Femur (tissue), 1 donor: ENCODE measurements at regions not wholly inside any gene's neighbourhood (a gene's known extent, or its start where the extent isn't known, plus 50 kb on each side); places are given as distances from the start of the nearest gene placed in this dataset.
A peak's percentile ranks its signal among the peaks of the same experiment; 100 is the strongest.
"Not testable (repeated sequence)": the region's sequence is repeated elsewhere in the genome, so short reads cannot be mapped to it uniquely, and the experiment has no call there.

Experiments used
- DNase-seq: peaks from one replicate; pipeline ENCODE4 v3.0.0-alpha.2; 2017

DNA sequence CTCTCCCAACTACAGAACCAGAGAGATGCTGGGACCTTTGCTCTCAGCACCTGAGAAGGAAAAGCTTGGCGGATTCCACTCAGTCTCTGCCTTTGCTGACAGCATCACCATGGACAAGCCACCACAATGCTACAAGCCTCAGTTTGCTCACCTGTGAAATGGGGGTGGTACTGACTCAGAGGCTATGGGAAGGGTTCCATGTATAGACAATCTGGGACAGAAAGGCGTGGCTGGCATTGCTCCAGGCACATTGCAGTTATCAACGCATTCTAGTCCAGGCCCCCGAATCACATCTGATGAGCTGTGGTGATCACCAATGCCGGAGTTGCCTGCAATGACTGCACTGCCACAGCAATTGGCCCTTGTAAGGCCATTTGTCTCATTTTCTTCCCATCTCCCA, 72.6 kb downstream of the ISX start:
- no peak for DNase-seq

- no peak for DNase-seq
These were observed 75.2 kb downstream of the ISX start for GRCh38 chr22:35140879-35141745.

DNA sequence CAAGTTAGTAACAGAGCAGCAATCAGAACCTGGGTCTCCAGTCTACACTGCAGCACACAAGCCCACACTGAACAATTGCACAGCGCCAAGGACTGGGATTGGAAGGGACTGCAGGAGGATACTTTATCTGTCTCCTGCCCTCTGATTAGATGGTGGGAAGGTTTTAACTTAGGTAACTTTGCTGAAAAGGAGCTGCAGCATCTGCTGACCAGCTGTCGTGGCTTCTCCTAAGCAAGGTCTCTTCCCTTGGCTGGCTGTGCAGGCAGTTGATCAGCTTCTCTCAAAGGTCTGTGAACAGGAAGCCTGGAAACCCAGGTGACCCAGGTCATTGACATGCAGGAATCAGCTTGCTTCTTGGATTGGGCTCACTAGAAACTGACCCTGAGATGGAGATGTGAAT, 82.4 kb downstream of the ISX start:
- no peak for DNase-seq

GRCh38 chr22:35148866-35149548, 83.0 kb downstream of the ISX start:
- DNase-seq = no peak

- peak; percentile 75 for DNase-seq
These were observed 84.5 kb downstream of the ISX start for GRCh38 chr22:35150183-35151107.

DNA sequence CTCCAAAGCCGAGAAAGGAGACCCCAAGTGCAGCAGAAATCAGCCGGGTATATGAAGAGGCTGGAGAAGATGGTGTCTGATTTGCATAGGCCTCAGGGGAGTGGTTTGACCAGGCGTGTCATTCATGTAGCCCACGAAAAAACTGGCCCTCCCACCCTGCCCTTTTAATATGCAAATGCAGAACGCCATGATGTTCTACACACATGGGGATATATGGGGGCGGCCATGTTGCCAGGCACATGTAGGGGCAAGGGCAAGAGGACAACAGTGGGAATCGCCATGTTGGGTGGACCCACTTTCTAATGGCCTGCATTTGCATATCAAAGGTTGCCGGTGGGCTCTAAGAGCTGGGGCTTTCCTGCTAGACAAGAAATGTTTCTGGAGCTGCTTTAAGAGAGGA, 86.4 kb downstream of the ISX start:
- DNase-seq = no peak

- peak; percentile 61 for DNase-seq
These were observed 89.0 kb downstream of the ISX start for GRCh38 chr22:35154937-35155387.

- DNase-seq = no peak
These were observed 89.6 kb downstream of the ISX start for GRCh38 chr22:35155403-35156025.

DNA sequence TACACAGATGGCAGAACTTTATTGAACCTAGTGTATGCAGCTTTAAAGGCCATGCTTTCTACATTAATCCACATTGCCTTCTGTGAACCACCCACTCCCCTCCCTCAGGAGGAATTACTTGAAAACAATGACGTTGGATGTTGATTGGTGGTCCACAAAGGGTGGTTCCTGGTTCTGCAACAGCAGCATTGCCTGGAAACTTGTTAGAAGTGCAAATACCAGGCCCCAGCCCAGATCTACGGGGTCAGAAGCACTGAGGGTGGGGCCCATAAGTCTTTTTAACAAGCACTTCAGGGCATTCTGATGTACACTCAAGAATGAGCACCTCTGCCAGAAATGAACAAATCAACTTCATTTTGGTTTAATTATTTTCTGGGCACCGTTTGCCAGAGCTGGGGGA, 91.0 kb downstream of the ISX start:
- DNase-seq = no peak

DNA sequence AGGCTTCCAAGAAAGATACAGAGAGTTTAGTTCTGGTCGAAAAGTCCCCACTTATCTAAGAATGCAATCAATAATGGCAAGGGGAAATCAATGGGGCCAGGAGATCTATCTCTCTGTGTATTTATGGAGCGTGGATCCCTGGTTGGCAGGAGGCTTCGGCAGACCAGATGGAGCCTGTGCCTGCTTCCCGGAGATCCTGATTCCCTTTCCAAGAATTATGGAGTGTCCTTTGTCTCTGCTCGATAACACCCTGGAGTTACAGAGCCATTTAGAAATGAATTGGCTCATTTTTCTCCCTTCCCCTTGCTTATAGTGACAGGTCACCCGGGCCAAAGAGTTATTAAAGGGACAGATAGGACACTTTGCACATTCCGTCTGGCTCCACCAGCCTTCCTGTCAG, 92.4 kb downstream of the ISX start:
- DNase-seq = no peak

GRCh38 chr22:35159343-35159742, 93.4 kb downstream of the ISX start:
- no peak for DNase-seq

DNA sequence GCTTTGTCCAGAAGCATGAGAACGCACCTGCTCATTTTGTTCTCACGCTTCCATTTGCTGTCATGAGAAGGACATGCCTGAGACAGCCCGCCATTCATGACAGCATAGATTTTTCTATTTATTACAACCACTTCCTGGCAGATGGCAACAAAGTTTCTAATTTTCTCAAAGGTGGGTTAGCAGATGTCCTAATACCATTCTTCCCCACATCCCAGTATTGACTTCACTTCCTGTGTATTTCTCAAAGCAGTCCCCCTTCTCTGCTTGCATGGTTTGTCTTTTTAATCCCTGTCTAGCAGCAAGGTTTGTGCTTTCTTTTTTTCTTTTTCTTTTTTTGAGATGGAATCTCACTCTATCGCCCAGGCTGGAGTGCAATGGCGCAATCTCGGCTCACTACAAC, 94.3 kb downstream of the ISX start:
- no peak for DNase-seq

GRCh38 chr22:35165896-35166295, 91.4 kb upstream of the HMGXB4 start:
- not testable (repeated sequence) for DNase-seq

- no peak for DNase-seq
These were observed 86.3 kb upstream of the HMGXB4 start for GRCh38 chr22:35170716-35171697.

DNA sequence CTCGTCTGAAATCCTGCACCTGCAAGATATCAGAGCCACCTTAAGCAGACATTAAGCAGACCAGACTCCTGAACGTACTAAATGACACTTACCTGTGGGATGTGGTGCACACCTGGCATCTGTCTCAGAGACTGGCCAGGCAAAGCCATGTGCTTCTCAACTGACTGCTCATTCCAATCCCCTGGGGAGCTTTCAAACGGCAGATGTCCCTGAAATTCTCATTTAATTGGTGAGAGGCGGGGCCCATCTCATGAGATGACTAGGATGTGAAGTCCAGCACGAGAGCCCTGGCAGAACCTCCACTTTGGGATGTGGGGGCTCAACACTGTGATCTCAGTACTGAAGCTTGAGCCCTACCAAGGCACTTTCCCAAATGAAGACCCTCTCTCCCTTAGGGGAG, 84.9 kb upstream of the HMGXB4 start:
- no peak for DNase-seq

DNA sequence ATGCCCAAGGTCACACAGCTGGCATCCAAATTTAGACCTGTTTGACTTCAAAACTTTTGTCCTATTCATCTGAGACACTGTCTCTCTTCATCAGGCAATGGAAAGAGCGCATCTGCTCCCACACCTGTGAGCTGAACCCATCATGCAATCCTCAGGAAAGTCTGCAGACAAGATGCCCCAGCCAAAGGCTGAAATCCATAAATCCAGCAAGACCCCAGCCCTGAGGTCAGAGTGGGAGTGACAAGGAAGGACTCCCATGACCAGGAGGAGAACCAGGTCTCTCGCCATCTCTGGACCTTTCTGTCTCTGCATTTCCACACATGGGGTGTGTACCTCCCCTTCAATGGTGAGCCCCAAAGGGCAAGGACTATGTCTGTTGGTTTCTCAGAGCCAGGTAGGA, 83.6 kb upstream of the HMGXB4 start:
- no peak for DNase-seq

- DNase-seq = no peak
These were observed 82.8 kb upstream of the HMGXB4 start for GRCh38 chr22:35174401-35175038.

DNA sequence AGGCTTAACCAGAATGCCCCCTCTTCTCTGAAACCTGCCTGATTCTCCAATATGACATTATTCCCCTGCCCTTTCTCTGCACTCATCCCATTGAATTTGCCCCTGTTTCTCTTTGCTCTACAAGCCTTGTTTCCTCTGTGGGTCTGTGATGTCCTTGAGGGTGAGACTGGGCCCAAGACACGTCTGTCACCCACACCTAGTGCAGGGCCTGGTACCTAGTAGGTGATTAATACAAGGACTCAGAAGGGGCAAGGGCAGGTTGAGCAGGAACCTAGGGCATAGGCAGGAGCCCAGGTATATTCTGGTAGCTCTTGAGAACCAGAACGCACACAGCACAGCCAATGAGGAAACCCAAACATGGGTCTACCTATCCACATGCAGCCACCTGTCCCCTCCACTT, 81.9 kb upstream of the HMGXB4 start:
- no peak for DNase-seq

GRCh38 chr22:35177811-35178210, 79.5 kb upstream of the HMGXB4 start:
- DNase-seq = no peak

DNA sequence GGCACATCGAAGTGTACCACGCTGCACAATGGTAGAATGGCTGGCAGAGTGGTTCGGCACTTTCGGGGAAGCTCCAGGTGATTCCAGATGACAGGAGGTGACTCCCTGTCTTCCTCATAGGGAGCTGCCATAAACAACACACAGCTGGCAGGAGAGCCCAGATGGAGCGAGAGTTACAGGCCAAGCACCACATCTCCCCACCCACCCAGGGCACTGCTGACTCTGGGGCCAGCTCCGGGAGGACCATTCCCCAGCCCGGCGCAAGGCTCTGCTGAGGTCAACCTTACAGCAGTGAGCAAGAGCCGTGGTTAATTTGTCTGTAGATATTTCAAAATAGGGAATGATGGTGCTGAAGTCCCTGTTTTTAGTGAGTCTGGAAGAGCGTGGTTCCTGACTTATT, 78.8 kb upstream of the HMGXB4 start:
- no peak for DNase-seq

DNA sequence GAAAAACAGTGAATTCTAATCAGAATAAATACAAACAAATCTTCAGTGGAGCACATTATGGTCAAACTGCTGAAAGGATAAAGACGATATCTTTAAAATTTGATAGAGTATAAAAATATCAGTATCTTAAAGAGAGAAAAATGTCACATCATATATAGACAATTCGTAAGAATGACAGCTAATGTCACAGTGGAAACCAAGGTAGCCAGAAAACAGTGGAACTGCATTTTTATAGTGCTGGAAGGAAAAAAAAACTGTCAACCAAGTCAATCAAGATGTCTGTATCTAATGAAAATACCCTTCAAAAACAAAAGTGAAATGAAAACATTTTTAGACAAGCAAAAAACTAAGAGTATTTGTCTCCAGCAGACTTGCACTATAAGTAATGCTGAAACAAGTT, 73.4 kb upstream of the HMGXB4 start:
- no peak for DNase-seq
